SK-N-SH treated with all-trans-retinoic acid at 6 μM for 48 hours (cell line): ENCODE measurements at regions not wholly inside any gene's neighbourhood (a gene's known extent, or its start where the extent isn't known, plus 50 kb on each side); places are given as distances from the start of the nearest gene placed in this dataset.

ENCODE experiments used
- ATAC-seq: fragments of 200-7000 bp; cut with Tn5 transposase; 3 replicates; pipeline ENCODE4 v1.9.1; 2020; ENCODE audit warnings: mild to moderate bottlenecking, moderate library complexity
- ARNTL ChIP-seq: fragments of 450-650 bp; formaldehyde crosslinking; IDR thresholded peaks from 2 replicates; pipeline ENCODE4 v1.5.0; 2020; ENCODE audit warnings: low read depth, mild to moderate bottlenecking, moderate library complexity, borderline replicate concordance
- BACH2 ChIP-seq: fragments of 250-450 bp; sonication (Bioruptor Pico); IDR thresholded peaks from 2 replicates; pipeline ENCODE4 v1.9.0; 2021; ENCODE audit warnings: mild to moderate bottlenecking, borderline replicate concordance
- CREB5 ChIP-seq: fragments of 250-450 bp; sonication (Bioruptor Pico); IDR thresholded peaks from 2 replicates; pipeline ENCODE4 v1.5.1; 2020; ENCODE audit warnings: low read depth, mild to moderate bottlenecking, moderate library complexity
- CSDC2 ChIP-seq: fragments of 250-450 bp; sonication (Bioruptor Pico); IDR thresholded peaks from 2 replicates; pipeline ENCODE4 v1.5.0; 2020; ENCODE audit warnings: mild to moderate bottlenecking, moderate library complexity
- CSRNP3 ChIP-seq: fragments of 250-450 bp; sonication (Bioruptor Pico); IDR thresholded peaks from 2 replicates; pipeline ENCODE4 v1.5.1; 2021; ENCODE audit warnings: mild to moderate bottlenecking, moderate library complexity
- GLIS3 ChIP-seq: fragments of 250-450 bp; sonication (Bioruptor Pico); IDR thresholded peaks from 2 replicates; pipeline ENCODE4 v1.5.0; 2020; ENCODE audit warnings: mild to moderate bottlenecking, moderate library complexity
- OSR1 ChIP-seq: fragments of 250-450 bp; sonication (Bioruptor Pico); IDR thresholded peaks from 2 replicates; pipeline ENCODE4 v1.8.0; 2022; ENCODE audit warnings: moderate library complexity, mild to moderate bottlenecking, inconsistent platforms
- PATZ1 ChIP-seq: fragments of 250-450 bp; sonication (Bioruptor Pico); IDR thresholded peaks from 2 replicates; pipeline ENCODE4 v1.8.0; 2020; ENCODE audit warnings: mild to moderate bottlenecking, moderate library complexity, borderline replicate concordance
- PPARA ChIP-seq: fragments of 250-450 bp; sonication (Bioruptor Pico); IDR thresholded peaks from 2 replicates; pipeline ENCODE4 v1.5.0; 2020; ENCODE audit warnings: mild to moderate bottlenecking, borderline replicate concordance
- SNAI2 ChIP-seq: fragments of 250-450 bp; sonication (Bioruptor Pico); IDR thresholded peaks from 2 replicates; pipeline ENCODE4 v1.5.0; 2020; ENCODE audit warnings: mild to moderate bottlenecking, moderate library complexity
- TCF4 ChIP-seq: fragments of 250-450 bp; sonication (Bioruptor Pico); IDR thresholded peaks from 2 replicates; pipeline ENCODE4 v1.8.0; 2021; ENCODE audit warnings: mild to moderate bottlenecking, moderate library complexity, borderline replicate concordance
- TOX ChIP-seq: fragments of 250-450 bp; sonication (Bioruptor Pico); IDR thresholded peaks from 2 replicates; pipeline ENCODE4 v1.8.0; 2021; ENCODE audit warnings: mild to moderate bottlenecking, moderate library complexity, borderline replicate concordance
- TSHZ2 ChIP-seq: fragments of 250-450 bp; sonication (Bioruptor Pico); IDR thresholded peaks from 2 replicates; pipeline ENCODE4 v1.5.0; 2020; ENCODE audit warnings: mild to moderate bottlenecking, moderate library complexity
- ZC3H10 ChIP-seq: fragments of 250-450 bp; sonication (Bioruptor Pico); IDR thresholded peaks from 2 replicates; pipeline ENCODE4 v1.5.1; 2021; ENCODE audit warnings: mild to moderate bottlenecking, moderate library complexity
- ZFP3 ChIP-seq: fragments of 250-450 bp; sonication (Bioruptor Pico); IDR thresholded peaks from 2 replicates; pipeline ENCODE4 v1.5.0; 2020; ENCODE audit warnings: mild to moderate bottlenecking, moderate library complexity
- ZFP30 ChIP-seq: fragments of 450-650 bp; formaldehyde crosslinking; IDR thresholded peaks from 2 replicates; pipeline ENCODE4 v1.5.0; 2022; ENCODE audit warnings: mild to moderate bottlenecking, moderate library complexity
- ZNF565 ChIP-seq: fragments of 450-650 bp; formaldehyde crosslinking; conservative IDR thresholded peaks from 2 replicates; pipeline ENCODE4 v1.5.0; 2020; ENCODE audit warnings: low read depth, mild to moderate bottlenecking, moderate library complexity

- TF ChIP-seq PATZ1 (CRISPR knock-in tag) (no peak), ZFP30 (CRISPR knock-in tag) (no peak), CREB5 (CRISPR knock-in tag) (no peak), SNAI2 (no peak), ZFP3 (CRISPR knock-in tag) (no peak)
- ATAC-seq = no peak
Measured at GRCh38 chr10:4638099-4638498, 187.9 kb upstream of the AKR1E2 start.

- TF ChIP-seq TOX (CRISPR knock-in tag) (no peak), CSDC2 (CRISPR knock-in tag) (no peak), CSRNP3 (CRISPR knock-in tag) (no peak), TCF4 (CRISPR knock-in tag) (no peak), PPARA (CRISPR knock-in tag) (no peak), ZC3H10 (CRISPR knock-in tag) (no peak), BACH2 (CRISPR knock-in tag) (no peak), SNAI2 (no peak), PATZ1 (CRISPR knock-in tag) (no peak), ZFP30 (CRISPR knock-in tag) (no peak), TSHZ2 (CRISPR knock-in tag) (no peak)
- TF ChIP-seq, all 23 proteins: peak for 0
- ATAC-seq = no peak
Measured at GRCh38 chr10:4637657-4638056, 188.3 kb upstream of the AKR1E2 start.

GRCh38 chr10:4635883-4636282, 190.1 kb upstream of the AKR1E2 start:
- TF ChIP-seq CREB5 (CRISPR knock-in tag) (no peak), TOX (CRISPR knock-in tag) (no peak), PPARA (CRISPR knock-in tag) (no peak), CSRNP3 (CRISPR knock-in tag) (no peak), ZFP3 (CRISPR knock-in tag) (no peak), ZNF565 (CRISPR knock-in tag) (no peak), PATZ1 (CRISPR knock-in tag) (no peak), TCF4 (CRISPR knock-in tag) (no peak), OSR1 (CRISPR knock-in tag) (no peak), SNAI2 (no peak), GLIS3 (CRISPR knock-in tag) (no peak), CSDC2 (CRISPR knock-in tag) (no peak), ARNTL (CRISPR knock-in tag) (no peak), ZFP30 (CRISPR knock-in tag) (no peak)
- ATAC-seq = no peak
